ENCODE measurements at regions not wholly inside any gene's neighbourhood (a gene's known extent, or its start where the extent isn't known, plus 50 kb on each side); places are given as distances from the start of the nearest gene placed in this dataset.

GRCh38 chr3:103752986-103753385, 1318.2 kb downstream of the ZPLD1 start:
- TF ChIP-seq ZNF274 (IDR thresholded peaks at IDR 0.05; ENCODE audit: low read depth, low read length) (no peak), YY1 (IDR thresholded peaks at IDR 0.05; ENCODE audit: insufficient read depth, insufficient read length) (no peak)
